ENCODE measurements at regions not wholly inside any gene's neighbourhood (a gene's known extent, or its start where the extent isn't known, plus 50 kb on each side); places are given as distances from the start of the nearest gene placed in this dataset.
A peak's percentile ranks its signal among the peaks of the same experiment; 100 is the strongest.

DNA sequence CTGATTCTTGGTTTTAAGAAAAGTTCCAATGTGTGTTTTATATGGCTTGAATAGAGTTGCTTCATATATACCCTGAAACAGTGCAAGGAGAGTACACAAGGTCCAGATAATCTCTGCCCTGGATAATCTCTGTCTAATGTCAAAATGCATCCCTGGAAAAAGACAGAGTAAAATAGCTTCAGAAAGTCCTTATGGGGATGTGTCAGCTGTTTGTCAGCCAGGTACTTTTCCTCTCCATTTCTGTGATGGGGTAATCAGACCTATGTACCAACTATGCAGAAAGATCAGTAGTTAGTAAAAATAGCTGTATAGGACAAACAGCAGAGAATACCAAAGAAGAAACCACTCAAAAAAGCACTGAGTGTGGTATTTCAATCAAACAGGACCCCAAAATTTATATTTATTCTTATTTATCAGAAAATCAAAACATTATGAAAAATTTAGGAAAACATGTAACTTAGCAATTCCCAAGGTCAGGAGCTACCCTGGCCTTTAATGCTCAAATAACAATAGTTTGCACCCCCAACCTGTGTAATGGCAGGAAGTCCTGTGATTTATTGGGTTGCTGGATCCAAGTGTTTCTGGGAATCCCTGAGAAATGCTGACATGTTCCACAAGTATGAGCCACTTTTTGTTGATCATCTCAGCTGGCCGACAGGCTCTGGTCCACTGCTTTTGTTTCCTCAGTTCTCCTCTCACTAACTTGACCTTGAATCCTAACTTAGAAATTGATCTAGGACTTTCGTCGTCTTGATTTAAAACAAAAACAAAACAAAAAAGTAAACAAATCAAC, 69.6 kb downstream of the MDH1 start:
- no peak for DNase-seq

DNA sequence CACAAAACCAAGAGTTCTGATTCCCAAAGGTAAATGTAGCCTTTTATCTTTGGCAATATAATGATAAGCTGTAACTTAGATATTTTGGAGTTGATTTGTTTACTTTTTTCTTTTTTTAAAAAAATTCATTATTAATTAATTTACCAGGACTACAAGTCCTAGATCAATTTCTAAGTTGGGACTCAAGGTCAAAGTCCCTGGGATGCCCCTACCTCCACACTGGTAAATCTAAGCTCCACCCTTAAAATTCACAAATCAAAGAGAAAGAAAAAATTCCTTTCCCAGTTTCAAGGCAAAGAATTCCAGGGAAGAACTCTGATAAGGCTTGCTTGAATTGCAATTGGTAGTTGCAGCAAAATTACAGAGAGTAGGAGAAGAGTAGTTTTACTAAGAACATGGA, 71.3 kb downstream of the MDH1 start:
- no peak for DNase-seq

DNA sequence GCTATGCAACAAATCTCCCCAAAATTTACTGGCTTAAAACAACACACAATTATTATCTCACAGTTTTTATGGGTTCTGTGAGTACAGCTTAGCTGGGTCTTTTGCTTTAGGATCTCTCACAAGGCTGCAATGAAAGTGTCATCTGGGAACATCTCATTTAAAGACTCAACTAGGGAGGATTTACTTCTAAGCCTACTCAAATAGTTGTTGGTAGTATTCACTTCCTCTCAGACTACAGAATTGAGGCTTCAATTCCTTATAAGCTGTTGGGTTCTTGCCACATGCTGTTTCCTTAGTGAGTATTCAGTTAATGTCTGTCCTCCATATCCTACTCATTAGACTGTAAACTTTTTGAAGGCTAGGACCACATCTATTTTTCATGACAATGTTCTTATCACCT, 72.3 kb downstream of the MDH1 start:
- DNase-seq: no peak

DNA sequence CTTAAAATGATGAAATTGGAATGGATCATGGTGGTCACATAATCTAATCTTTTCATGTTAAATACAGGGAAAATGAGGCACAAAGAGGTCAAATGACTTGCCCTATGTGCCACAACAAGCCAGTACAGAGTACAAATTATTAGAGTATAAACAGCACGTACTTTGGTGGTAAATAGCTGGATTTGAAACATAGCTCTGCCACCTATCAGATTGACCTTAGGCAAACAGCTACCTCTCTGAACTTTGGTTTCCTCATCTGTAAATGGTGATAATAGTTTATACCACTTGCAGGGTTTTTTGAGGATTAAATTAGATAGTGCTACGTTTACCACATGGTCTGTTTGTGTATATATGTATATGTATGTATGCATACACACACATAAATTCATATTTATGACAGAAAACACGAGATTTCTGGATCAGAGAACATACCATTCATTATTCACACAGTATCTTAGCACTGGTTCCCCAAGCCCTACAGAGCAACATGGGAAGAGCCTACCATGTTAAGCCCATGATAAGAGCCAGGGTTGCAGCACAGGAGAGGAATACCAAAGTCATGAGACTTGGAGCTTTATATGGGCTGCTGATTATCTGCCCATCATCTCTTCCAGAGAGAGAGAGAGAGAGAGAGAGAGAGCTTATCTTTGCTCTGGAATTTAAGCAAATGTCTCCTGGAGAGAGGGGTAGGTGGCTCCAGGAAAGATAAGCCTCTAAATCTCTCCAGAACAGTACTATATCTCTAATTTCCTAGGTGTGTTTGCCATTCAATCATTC, 73.5 kb downstream of the MDH1 start:
- DNase-seq: no peak

DNA sequence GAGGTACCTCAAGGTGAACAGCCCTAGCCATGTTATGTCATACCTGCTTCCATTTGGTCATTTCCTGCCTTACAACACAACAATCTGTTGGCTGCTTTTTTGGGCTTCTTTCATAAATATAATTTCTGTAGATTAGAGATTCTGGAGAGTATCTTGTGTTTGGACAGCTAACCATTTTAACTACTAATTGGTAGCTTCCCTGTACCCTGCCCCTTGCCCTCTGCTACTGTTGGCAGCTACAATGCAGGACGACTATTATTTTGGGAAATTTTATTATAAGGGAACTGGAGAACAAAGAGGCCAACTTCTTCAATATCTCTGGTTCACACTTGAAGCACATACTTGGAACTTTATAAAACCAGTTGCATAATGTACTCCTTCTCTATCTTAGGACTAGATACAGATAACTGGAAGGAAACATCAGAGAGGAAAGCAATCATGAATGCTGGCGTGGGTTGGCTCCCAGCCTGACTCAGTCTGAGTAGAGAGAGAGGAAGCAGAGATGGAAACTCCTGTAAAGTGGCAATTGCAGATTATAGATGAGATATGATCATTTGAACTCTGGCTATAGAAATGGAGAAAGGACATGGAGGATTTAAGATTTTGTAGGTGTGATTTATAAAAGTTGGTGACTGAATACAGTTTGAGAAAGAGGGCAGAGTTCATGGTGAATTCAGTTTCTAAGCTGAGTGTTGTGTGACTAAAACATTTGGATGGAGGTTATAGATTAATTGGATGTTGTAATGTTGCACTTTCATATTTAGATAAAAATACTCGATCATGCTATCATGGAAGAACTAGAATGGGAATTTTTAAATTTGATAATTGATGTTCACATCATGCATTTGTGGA, 74.5 kb downstream of the MDH1 start:
- DNase-seq: no peak

DNA sequence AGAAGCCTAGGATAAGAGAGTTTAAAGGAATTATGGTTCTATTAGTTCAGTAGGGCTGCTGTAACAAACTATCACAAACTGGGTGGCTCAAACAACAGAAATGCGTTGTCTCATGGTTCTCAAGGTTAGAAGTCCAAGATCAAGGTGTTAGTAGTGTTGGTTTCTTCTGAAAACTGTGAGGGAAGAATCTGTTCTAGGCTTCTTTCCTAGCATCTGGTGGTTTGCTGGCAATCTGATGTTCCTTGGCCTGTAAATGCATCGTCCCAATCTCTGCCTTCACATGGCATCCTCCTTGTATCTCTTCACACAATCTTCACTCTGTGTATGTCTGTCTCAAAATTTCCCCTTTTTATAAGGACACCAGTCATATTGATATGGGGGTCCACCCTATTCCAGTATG, 76.3 kb downstream of the MDH1 start:
- no peak for DNase-seq

DNA sequence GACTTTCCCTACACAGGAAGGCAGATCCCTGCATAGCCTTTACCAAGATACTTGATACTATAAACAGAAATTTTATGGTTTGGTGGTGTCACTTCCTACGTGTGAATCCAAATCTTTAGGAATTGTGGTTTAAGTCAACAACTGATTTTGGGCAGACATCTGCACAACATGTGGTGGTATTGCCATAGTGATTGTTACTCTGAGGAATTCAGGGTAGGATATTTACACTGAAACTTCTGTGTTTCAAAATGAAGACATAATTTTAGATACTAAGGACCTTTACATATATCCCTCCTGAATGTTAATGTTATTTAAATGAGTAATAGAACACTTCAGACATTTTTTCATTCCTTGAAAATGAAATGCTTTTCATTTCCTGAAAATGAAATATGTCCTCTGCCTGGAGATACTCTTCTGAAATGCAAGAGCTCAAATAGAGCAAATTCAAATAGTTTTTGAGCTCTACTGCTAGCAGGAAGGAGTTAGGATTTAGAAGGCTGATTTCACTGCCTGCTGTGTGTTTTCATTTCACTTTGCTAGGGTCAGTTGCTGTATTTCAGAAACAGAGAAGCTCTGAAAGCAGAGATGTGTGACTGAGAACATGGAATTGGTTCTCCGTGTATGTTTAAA, 77.2 kb downstream of the MDH1 start:
- no peak for DNase-seq

DNA sequence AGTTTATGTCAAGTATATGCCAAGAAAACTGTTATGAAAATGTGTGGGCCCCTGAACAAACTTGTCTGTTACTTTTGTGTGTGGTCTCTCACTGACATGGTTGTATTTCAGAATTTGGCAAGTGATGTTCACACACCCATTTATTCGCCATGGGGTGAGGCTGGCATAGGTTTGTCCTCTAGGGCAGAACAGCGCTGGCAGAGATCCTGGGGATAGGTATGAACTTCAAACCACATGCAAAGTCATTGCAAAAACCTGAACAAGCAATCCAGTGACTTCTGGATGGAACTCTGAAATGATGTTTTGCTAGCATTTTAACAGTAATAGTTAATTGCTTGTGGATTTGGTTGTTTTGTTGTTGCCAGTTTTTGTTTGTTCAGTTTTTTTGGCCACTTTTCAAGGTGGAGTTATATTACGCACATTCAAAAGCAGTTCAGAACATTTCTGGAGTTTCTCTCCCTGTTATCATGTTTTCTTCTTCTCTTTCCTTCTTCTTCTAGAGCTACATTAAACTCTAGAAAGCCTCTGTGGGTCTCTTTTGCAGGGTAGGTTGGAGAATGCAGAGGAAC, 78.5 kb downstream of the MDH1 start:
- no peak for DNase-seq

DNA sequence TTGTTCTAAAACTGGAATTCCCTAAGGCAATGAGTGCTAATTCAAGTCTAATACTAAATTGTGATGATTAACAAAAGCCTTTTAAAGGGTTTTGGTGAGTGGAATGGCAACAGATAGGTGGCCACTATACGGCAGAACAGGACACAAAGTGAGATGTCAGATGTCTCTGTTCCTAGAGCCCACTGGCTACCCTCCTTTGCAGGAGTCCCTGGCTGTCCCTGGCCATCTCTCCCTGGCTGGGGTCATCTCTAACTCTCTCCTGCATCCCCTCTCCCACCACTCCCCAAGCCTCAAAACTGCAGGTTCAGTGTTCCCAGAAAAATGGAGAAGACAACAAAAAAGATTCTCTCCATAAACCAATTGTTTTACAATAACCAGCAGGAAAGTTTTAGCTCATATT, 79.2 kb downstream of the MDH1 start:
- DNase-seq: no peak

DNA sequence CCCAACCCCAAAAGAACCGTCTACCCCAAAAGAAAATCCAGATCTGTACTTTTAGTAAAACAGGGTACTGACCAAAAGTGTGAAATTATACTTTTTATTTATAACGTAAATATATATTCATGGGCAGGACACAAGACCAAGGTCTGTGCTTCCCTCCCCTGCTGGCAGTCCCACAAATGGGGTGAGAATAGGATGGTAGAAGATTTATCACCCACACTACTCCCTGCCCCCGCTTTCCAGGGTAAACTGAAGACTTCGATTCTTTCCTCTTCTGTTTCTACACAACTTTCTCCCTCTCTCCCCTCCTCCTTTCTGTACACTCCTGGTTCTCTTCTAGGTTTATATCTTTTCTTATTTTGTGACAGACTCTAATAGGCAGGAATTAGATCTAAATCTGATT, 79.7 kb downstream of the MDH1 start:
- no peak for DNase-seq

DNA sequence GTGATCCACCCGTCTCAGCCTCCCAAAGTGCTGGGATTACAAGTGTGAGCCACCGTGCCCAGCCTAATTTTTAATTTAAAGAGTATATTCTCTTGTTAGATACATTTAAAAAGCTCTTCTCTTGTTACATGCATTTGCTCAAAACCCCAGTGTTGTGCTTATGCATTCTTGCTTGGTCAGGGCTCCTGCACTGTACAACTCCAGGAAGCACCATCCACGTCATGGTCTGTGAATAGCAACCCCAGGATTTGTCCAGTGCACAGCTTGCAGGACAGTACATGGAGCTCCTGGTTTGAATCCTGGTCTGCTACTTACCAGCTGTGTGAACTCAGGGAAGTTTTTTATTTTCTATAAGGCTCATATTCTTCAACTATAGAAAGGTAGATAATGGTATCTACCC, 80.8 kb downstream of the MDH1 start:
- no peak for DNase-seq

DNA sequence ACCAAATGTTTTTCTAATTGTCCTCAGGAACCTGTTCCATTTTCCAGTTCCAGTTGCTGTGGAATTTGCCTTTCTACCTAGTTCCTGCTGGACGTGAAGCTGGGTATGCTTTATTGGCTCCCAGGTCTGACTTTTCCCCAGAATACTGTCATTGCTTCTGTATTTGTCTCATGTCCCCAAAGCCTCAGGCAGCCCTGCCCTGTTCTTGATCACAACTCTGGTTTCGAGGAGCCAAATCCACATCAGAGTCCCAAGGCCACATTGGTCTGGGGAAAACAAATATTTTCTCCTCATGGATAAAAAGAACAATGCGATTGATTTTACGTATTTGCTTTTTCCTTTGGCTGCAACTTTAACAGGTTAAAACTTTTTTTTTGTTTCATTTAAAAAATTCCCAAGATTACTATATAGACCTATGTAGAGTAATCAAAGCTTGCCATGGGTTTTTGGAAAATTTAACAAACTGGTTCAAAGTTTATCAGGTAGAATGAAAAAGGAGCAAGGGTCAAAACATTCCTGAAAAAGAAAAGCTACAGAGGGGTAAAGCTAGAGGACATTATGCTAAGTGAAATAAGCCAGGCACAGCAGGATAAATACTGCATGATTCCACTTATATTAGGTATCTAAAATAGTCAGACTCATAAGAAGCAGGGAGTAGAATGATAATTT, 85.2 kb downstream of the MDH1 start:
- no peak for DNase-seq

DNA sequence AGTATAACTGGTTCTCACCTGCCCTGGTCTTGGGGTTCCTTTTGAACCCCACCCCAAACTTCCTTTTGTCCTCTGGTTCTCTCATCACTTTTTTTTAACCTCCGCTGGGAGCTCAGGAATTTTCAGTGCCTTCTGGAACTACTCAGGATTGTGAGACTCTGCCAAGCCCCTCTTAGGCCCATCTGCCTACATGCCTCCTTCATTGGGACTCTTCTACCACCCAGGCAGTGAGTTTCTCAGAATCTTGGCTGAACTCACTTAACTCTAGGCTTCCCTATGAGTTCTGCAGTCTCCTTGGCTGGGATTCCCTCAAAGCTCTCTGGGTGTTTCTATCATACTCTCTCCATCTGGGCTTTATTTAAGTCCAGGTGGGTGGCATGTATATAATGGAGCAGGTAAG, 86.3 kb downstream of the MDH1 start:
- DNase-seq: no peak

DNA sequence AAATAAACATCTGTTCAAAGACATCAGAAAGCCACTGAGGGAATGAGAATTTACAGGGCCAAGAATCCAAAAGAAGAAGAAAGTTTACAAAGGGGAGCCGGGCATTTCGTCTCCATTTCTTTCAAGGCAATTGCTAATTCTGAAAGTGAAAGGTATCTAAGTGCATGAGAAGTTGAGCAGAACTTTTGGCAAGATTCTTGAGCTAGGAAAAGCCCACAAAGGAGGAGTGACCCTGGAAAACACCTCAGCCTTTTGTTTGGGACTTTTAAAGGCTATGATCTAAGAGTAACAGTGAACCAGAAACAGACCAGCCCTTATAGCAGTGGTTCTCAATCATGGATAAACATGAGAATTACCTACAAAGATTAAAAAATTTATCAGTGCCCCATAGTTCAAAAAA, 87.4 kb downstream of the MDH1 start:
- DNase-seq: no peak

DNA sequence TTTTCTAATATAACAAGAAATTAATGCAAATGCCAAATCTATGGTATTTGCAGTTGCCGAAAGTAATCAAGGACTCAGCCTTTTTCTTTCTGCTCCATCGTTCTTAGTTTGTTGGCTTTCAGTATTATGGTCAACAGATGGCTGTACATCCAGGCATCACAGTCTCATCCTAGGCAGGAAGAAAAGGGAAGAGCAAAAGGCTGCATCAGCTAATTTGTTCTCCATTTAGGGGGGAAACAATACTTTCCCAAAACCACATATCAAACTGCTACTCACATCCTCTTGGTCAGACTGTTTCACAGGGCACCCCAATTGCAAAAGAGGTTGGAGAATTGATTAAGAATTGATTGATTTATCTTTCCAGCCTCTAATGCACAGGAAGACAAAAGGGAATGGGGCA, 89.3 kb downstream of the MDH1 start:
- DNase-seq: no peak

DNA sequence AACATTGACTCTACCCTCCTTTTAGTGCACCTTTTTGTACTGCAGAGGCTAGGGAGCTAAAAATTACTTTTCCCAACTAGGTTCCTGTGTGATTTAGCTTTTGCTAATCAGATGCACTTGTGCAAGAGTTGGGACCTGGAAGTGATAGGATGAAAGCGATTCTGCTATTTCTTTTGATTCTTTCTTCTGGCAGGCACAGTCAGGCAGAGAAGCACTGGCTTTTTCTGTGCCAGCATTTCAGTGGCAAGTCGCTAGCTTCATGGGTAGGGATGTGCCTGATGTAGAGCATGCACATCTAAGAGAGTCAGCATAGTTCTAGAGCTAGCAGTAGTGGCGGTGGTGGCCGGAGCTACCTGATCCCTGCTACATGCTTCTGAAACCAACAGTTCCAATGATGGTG, 89.8 kb downstream of the MDH1 start:
- DNase-seq: no peak

DNA sequence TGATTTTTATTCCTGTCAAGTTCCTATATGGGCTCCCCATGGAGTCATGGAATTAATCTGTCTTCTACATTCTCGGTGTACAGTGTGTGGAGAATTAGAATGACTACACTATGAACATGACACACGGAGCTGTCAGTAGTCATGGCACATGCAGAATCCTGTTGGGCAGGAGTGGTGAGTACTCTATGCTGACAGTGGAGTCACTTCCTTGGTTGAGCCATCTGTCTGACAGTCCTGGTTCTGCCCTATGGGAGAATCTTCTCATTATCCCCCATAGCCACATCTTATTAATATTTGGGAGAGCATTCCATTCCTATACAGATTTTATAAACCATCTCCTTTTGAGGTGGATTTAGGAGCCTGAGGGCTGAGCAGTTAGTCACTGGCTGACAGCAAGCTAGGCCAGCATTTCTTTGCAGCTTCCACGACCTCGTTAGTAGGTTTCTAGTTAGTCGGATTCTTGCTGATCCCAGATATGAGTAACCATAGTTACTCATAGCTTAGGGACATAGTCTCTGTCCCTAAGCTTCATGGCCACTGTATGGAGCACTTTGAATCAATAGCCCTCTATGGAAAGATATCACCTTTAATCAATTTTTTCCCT, 90.6 kb downstream of the MDH1 start:
- DNase-seq: no peak

DNA sequence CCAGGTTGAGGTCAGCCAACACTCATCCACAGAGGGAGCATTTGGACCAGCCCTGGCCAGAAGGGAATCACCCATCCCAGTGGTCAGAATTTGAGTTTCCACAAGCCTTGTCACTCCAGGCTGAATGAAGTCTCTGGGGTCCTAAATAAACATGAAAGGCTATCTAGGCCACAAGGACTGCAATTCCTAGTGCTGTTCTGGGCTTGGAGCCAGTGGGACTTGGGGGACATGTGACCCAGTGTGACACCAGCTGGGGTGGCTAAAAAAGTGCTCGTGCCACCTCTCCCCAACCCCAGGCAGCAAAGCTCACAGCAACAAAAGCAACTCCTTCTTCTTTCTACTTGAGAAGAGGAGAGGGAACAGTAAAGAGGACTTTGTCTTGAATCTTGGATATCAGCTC, 91.7 kb downstream of the MDH1 start:
- DNase-seq: no peak

DNA sequence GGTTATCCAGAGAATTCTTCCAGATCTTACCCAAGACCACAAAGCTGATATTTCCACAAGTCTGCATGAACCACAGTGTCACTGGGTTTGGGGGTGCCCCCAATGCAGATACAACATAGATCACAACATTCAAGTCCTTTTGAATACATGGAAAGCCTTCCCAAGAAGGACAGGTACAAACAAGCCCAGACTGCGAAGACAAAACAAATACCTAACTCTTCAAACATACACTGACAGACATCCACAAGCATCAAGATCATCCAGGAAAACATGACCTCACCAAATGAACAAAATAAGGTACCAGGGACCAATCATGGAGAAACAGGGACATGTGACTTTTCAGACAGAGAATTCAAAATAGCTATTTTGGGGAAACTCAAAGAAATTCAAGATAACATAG, 93.1 kb downstream of the MDH1 start:
- DNase-seq: no peak

DNA sequence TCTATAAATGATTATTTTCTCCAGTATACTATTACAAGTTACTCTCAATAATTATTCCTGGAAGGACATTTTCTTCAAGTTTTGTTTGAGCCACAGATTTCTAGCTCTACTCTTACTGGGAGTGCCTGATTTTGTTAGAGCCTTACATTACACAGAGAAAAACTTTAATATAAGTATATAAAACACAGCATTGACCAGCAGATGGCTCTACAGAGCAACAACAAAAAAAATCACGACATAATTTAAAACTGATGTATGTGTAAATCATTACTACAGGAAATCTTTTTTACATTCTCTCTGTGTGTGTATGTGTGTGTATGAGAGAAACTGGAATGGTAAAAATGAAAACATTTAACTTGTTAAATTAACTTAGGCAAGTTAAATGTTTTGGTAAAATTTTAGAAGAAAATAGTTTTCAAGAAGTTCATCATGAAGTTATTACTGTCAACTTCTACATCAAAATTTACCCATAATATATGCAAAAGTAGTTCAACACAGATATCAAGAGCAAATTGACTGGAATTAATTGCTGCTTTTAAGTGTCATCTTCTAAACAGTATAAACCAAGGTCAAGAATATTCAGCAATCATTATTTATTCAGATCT, 103.3 kb downstream of the MDH1 start:
- peak in 1 of 2 experiments; percentile 4 for DNase-seq

DNA sequence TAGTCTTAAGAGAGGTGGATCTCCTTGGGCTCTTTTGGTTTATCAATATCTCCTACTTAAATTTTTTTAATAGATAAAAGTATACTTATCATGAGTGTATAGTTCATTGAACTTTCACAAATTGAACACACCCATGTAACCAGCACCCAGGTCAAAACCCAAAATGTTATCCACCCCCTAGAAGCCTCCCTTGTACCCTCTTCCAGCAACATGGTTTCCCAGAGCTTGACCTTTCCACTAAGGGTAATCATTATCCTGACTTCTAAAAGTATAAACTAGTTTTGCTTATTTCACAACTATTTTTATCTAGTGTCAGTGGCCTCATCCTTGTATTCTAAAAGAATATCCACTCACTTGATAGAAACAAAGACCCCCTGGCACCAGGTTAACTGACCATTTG, 106.8 kb downstream of the MDH1 start:
- no peak for DNase-seq

Measured in SHP77 (cell line).